Hepatocyte (in vitro differentiated cells): ENCODE measurements at regions not wholly inside any gene's neighbourhood (a gene's known extent, or its start where the extent isn't known, plus 50 kb on each side); places are given as distances from the start of the nearest gene placed in this dataset.

Source experiments
- DNase-seq: peaks from one replicate; pipeline ENCODE4 v3.0.0-alpha.2; 2016; ENCODE audit warnings: low spot score
- H2AFZ ChIP-seq: fragments of 200-600 bp; sonication (generic); 2 replicates; pipeline ENCODE4 v1.6.0; 2016; ENCODE audit warnings: antibody characterized with exemption, mild to moderate bottlenecking
- H3K27ac ChIP-seq: fragments of 200-600 bp; sonication (generic); 2 replicates; pipeline ENCODE4 v1.5.1; 2016; ENCODE audit warnings: mild to moderate bottlenecking
- H3K27me3 ChIP-seq: fragments of 200-600 bp; sonication (generic); 2 replicates; pipeline ENCODE4 v1.6.1; 2016
- H3K36me3 ChIP-seq: fragments of 200-600 bp; sonication (generic); replicated peaks from 2 replicates; pipeline ENCODE4 v1.5.1; 2016; ENCODE audit warnings: low read depth; ENCODE audit not compliant: insufficient read depth
- H3K4me1 ChIP-seq: fragments of 200-600 bp; sonication (generic); 2 replicates; pipeline ENCODE4 v1.5.1; 2016; ENCODE audit warnings: mild to moderate bottlenecking, moderate library complexity; ENCODE audit not compliant: insufficient read depth
- H3K4me2 ChIP-seq: fragments of 200-600 bp; sonication (generic); 2 replicates; pipeline ENCODE4 v1.6.0; 2016
- H3K4me3 ChIP-seq: fragments of 200-600 bp; sonication (generic); 2 replicates; pipeline ENCODE4 v1.5.1; 2016; ENCODE audit warnings: mild to moderate bottlenecking
- H3K79me2 ChIP-seq: fragments of 200-600 bp; sonication (generic); 2 replicates; pipeline ENCODE4 v1.6.0; 2017; ENCODE audit warnings: mild to moderate bottlenecking
- H3K9me2 ChIP-seq: fragments of 200-600 bp; sonication (generic); replicated peaks from 2 replicates; pipeline ENCODE4 v1.6.0; 2017; ENCODE audit warnings: mild to moderate bottlenecking; ENCODE audit not compliant: insufficient read depth
- H3K9me3 ChIP-seq: fragments of 200-600 bp; sonication (generic); 2 replicates; pipeline ENCODE4 v1.5.1; 2016; ENCODE audit warnings: low read depth, mild to moderate bottlenecking
- H4K20me1 ChIP-seq: fragments of 200-600 bp; sonication (generic); 2 replicates; pipeline ENCODE4 v1.6.0; 2016; ENCODE audit warnings: mild to moderate bottlenecking; ENCODE audit not compliant: insufficient read depth, poor library complexity, severe bottlenecking
- CTCF ChIP-seq: fragments of 200-600 bp; sonication (generic); IDR thresholded peaks from 2 replicates; pipeline ENCODE4 v1.5.1; 2016; ENCODE audit warnings: antibody characterized with exemption, mild to moderate bottlenecking; ENCODE audit not compliant: poor library complexity
- EZH2 ChIP-seq: fragments of 200-600 bp; sonication (generic); IDR thresholded peaks from 2 replicates; pipeline ENCODE4 v1.6.1; 2016; ENCODE audit warnings: antibody characterized with exemption, mild to moderate bottlenecking, borderline replicate concordance
- EZH2phosphoT487 ChIP-seq: fragments of 200-600 bp; sonication (generic); IDR thresholded peaks from one replicate; pipeline ENCODE4 v1.6.1; 2018; ENCODE audit warnings: antibody characterized with exemption, mild to moderate bottlenecking, low read depth, moderate library complexity; ENCODE audit not compliant: unreplicated experiment, severe bottlenecking
- WGBS: methylation state at CpG from one replicate; pipeline ENCODE4 v1.1.6; 2016; ENCODE audit warnings: low lambda C conversion rate; ENCODE audit errors: missing lambda C conversion rate; 5-methylcytosine and 5-hydroxymethylcytosine counted together

DNA sequence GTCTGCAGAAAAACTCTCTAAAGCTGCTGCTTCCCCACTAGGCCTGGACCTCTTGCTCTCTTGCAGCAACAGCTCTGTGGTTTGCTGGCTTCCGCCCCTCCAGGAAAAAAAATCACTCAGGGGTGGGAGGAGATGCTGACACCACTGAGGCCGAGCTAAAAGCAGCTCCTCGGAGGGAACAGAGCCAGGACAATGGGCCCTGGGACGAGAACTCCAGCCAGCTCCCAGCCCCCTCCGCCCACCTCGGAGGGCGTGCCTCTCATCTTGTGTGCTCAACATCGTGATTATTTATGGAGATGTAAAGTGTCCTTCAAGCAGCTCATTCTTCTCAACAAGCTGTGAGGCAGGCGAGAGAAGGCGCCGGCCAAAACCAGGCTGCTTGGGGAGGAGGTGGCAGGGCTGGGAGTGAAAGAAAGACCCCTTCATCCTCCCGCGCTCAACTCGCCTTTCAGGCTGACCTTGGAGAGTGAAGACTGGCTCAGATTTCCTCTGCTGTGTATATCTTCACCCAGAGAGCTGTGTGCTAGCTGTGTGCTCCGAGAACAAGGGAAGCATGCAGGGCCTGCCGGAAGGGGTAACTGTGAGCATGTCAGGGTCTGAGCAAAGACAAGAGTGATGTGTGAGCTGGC, 53.5 kb upstream of the LRFN2 start:
- H3K9me2 ChIP-seq: no peaks in the 10 kb centered on the region
- H4K20me1 ChIP-seq: no peaks in the 10 kb centered on the region
- no peaks in the 10 kb centered on the region for H3K36me3 ChIP-seq
- WGBS: 69% methylated on average over 16 of the region's 16 CpGs
- H3K27me3 ChIP-seq: no peaks in the 10 kb centered on the region
- DNase-seq: no peak
- no peak overlapping the region for H3K27ac ChIP-seq
- no peak overlapping the region for H3K4me3 ChIP-seq
- no peaks in the 10 kb centered on the region for H3K4me1 ChIP-seq
- TF ChIP-seq CTCF (no peak), EZH2phosphoT487 (no peak), EZH2 (no peak)
- H3K9me3 ChIP-seq: no peaks in the 10 kb centered on the region
- H2AFZ ChIP-seq: no peak overlapping the region
- H3K79me2 ChIP-seq: no peaks in the 10 kb centered on the region
- H3K4me2 ChIP-seq: no peak overlapping the region
